Cortex of kidney (tissue), 1 donor: ENCODE measurements at regions not wholly inside any gene's neighbourhood (a gene's known extent, or its start where the extent isn't known, plus 50 kb on each side); places are given as distances from the start of the nearest gene placed in this dataset.

ENCODE experiments used
- DNase-seq: peaks from one replicate; lab custom pipeline; 2025; lab: John Stamatoyannopoulos, UW

GRCh38 chr15:62802612-62803011 is 239.9 kb upstream of the TPM1 start:
- DNase-seq, result no peak

- no peak for DNase-seq
These were observed 238.6 kb upstream of the TPM1 start for GRCh38 chr15:62803856-62804400.

GRCh38 chr15:62805502-62805901 is 237.0 kb upstream of the TPM1 start:
- no peak for DNase-seq

- DNase-seq, result no peak
These were observed 234.9 kb upstream of the TPM1 start for GRCh38 chr15:62807539-62808130.

- no peak for DNase-seq
These were observed 233.2 kb upstream of the TPM1 start for GRCh38 chr15:62809115-62809967.

DNA sequence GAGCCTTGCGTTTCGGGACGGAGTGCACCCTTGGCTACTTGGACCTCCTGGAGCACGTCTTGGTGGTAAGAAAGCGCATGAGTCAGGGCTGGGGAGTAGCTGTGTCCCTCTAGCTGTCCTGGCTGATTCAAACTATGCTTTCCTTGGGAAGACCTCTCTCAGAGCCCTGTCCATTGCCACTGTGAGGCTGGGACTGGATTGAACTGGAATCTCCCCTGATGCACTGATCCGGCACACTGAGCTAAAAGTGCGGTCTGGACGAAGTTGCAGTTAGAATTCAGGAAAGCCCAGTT is 232.6 kb upstream of the TPM1 start:
- no peak for DNase-seq

- no peak for DNase-seq
These were observed 230.1 kb upstream of the TPM1 start for GRCh38 chr15:62812515-62812835.

DNA sequence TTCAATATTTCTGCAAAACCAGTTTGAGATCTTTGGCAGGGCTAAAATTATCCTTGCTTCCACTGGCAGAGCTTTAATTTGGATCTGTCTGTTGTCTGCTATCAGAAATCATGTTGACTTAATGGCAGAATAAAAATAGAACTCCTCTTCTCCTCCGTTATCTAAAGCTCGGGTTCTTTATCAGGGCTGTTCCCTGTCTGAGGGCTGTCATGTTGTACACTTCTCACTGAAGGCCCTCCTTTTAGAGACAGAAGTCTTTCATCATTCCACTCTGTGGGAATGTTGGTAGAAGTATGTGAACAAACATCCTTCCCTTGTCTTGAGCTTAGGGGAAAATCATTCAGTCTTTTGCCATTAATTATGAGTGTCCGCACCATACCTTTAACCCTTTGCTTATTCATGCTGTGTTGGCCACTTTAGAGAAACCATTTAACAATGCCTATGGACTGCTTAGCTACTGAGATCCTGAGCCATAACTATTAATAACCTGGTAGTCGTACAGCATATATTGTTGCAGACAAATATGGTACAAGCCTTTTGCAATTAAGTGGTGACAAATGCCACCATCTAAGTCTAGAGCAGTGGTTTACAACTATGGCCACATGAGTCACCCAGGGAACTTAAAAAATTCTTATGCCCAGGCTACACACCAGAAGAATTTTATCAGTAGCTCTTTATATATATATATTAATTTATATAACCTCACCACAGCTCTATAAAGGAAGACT is 226.0 kb upstream of the TPM1 start:
- DNase-seq, result no peak

DNA sequence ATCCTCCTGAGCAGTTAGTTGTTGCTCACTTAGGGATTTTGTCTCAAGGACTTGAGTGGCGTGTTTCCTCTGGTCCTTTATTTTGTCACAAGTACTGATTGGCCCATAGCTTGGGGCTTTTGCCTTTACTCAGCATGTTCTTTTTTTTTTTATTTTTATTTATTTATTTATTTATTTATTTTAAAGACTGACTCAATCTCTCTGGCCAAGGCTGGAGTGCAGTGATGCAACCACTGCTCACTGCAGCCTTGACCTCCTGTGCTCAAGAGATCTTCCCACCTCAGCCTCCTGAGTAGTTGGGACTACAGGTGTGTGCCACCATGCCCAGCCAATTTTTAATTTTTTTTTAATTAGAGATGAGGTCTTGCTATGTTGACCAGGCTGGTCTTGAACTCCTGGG is 223.9 kb upstream of the TPM1 start:
- DNase-seq, result no peak

DNA sequence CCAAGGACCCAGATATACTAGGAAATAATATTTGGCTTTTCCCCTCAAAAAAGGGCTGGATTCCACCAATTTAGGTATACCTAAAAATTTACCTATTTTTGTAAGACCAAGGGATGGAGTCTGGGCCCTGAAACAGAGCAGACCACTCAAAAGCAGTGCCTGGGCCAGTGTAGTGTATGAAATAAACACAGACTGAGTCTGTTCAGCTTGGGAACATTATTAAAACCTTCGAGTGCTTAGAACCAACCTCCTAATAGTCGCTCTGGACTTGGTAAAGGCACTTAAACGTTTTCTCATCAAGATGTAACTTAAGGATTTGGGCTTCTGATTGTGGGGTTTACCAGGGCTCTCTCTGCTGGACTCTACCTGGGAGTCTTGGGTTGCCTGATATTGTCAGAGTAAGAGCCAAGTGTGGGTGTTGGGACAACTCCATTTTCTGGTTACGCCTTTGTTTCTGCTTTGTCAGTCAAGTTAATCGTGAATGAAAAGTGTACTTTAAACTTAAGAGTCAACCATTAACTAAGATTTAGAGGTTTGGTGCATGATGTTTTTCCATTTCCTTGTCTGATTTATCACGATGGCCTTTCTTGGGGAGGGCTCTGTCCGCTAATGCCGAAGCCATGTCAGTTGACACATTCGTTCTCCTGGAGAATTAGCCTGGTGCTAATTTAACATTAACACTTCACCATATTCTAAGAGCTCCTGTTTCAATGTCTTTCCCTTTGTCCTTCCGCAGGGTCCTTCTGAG is 221.0 kb upstream of the TPM1 start:
- no peak for DNase-seq

DNA sequence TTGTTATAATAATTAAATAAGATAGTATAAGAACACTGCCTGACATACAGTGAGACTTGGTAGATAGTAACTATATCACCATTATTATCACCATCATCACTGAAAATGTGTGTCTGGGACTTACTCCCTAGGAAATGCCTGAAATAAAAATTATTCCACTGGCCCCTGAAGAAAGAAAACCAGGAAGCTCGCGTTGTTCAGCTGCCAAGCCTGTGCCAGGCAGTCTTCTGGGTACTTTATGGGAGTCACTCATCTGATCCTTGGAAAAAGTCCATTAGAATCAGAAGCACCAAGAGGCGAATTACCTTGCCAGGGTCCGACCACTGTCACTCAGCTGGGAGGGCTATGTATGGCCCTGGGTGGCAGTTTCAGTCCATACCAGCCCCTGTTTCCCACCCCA is 220.3 kb upstream of the TPM1 start:
- DNase-seq, result no peak

DNA sequence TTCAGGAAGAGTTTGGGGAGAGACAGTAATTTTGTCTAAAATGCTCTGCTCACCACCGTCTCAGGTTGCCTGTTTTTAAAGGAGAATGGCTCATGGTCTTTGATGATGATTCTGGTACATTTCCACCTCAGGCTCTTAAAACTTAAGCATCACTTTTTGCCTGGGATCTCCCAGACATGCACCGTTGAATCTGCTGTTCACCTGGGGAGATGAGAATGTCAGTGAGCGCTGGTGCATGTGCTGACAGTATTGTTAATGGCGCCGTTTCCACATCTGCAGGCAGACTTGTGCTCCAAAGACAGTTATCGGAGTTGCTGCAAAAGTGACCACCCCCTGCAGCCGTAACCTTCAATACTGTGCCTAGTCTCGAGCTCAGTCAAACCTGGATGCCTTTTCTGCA is 219.0 kb upstream of the TPM1 start:
- no peak for DNase-seq

DNA sequence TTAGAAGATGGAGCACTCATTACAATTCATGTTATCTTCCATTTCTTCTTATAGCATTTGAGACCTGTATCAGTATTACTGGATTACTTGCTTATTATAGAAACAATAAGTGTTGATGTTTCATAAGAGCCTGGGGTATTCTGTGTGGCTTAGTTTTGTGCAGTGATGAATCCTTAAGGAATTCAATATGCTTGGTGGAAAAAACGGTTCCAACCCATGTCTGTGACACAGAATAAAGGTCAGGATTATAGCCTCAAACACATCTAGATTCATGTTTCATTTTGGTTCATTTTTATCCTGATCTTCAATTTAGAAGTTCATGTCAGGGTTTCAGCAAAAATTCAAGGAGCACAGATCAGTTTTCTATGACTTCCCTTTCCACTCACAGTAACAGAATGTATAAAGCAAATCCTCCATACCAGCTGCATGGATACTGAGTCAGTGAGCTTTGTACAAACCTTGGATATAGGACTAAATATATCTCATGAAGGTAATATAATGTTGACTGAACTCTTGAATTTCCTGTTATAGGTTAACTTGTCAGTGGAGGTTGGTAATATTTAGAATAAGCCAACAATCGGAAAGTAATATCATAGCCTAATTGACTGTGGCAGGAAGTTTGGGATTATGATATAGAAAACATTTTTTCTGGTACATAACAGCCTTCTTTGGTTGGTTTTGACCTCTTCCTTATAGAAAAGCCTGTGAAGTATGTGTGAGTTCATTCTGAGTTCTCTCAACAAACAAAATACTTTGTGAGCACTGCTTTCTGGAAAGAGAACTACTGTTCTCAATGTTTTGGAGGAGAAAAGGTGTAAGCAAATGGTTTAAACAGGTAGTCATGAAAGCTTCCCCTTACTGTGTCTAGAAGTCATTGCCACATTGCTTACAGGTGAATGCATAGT is 218.2 kb upstream of the TPM1 start:
- no peak for DNase-seq

GRCh38 chr15:62825191-62825590 is 217.4 kb upstream of the TPM1 start:
- no peak for DNase-seq

- DNase-seq, result no peak
These were observed 216.0 kb upstream of the TPM1 start for GRCh38 chr15:62826561-62826960.

DNA sequence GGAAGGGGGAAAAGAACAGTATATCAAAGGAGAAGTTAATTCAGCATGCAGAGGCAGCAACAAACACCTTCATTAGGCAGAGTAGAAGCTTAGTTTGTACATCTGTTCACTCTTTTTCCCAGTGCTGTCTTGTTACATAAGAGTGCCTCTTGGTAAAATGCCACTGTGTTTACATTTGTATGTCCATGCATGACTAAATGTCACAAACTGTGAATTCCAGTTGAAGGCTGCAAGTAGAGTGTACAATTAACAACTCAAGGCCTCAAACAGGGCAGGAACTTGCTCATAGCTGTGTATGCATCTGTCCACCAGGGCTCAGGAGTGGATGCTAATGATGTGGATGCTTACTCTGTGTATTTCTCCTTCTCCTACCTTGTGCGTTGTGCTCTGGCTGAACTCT is 214.2 kb upstream of the TPM1 start:
- no peak for DNase-seq

- no peak for DNase-seq
These were observed 210.3 kb upstream of the TPM1 start for GRCh38 chr15:62832231-62832630.

DNA sequence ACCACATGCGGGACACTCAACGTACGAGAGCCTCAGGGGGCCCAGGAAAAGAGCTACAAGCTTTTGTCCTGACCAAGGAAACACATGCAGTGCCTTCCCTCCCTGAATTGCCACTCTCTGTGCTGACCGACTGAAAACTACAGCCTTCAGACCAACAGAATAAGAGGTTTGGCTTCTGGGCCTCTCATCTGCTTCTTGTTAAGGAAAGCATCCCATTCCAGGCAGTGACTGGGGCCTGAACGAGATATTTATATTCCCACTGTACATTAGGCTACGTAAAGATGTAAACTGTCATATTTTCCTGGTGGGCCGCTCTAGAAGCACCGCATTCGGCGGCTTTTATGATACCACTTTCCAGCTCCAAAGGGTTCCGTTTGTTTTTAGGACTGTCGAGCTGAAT is 208.9 kb upstream of the TPM1 start:
- DNase-seq, result no peak

- no peak for DNase-seq
These were observed 207.7 kb upstream of the TPM1 start for GRCh38 chr15:62834686-62835329.

- DNase-seq, result no peak
These were observed 207.2 kb upstream of the TPM1 start for GRCh38 chr15:62835351-62835750.

DNA sequence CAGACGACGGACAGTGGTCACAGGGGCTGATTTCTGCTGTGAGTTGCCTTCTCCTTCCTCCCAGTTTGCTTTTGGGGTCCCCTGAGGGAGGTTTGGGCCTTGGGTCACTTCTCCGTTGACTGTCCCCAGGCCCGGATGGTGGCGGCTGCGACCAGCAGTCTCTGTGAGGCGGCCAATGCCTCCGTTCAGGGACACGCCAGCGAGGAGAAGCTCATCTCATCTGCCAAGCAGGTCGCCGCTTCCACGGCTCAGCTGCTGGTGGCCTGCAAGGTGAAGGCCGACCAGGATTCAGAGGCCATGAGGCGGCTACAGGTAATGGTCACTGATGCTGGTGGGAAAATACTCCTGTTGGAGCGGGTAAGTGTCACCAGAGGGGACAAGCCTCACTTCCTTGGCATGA is 206.8 kb upstream of the TPM1 start:
- DNase-seq, result no peak
